Neural progenitor cell (in vitro differentiated cells): ENCODE measurements at regions not wholly inside any gene's neighbourhood (a gene's known extent, or its start where the extent isn't known, plus 50 kb on each side); places are given as distances from the start of the nearest gene placed in this dataset.

Experiments
- CTCF ChIP-seq: fragments of 200-600 bp; sonication (generic); IDR thresholded peaks from 2 replicates; pipeline ENCODE4 v1.5.1; 2017; ENCODE audit warnings: antibody characterized with exemption, mild to moderate bottlenecking
- EZH2phosphoT487 ChIP-seq: fragments of 200-600 bp; sonication (generic); IDR thresholded peaks from 2 replicates; pipeline ENCODE4 v1.6.1; 2017; ENCODE audit warnings: antibody characterized with exemption

GRCh38 chr7:81150951-81151361 lies 232.1 kb upstream of the SEMA3C start:
- no peak for TF ChIP-seq CTCF
- no peak for TF ChIP-seq EZH2phosphoT487
